T-helper 2 cell treated with Interferon-gamma antibody and Interleukin-4, amounts not matched to agents 100 ng/mL and 5 ng/mL, for 36 hours (primary cell): ENCODE measurements at regions not wholly inside any gene's neighbourhood (a gene's known extent, or its start where the extent isn't known, plus 50 kb on each side); places are given as distances from the start of the nearest gene placed in this dataset.

Experiments used
- intact Hi-C: fragments of 100-400 bp; cut with micrococcal nuclease; formaldehyde crosslinking; loops from one replicate; pipeline ENCODE4 v1.15.1; 2023

GRCh38 chr14:71359823-71360222 lies 452.6 kb downstream of the PCNX1 start:
- intact Hi-C loops, result no loop called here

- intact Hi-C loops, result no loop called here
These were observed 454.1 kb downstream of the PCNX1 start for GRCh38 chr14:71361336-71361735.

GRCh38 chr14:71361874-71362273 lies 454.6 kb downstream of the PCNX1 start:
- intact Hi-C loops, result no loop called here

GRCh38 chr14:71362282-71362681 lies 455.0 kb downstream of the PCNX1 start:
- intact Hi-C loops, result no loop called here

DNA sequence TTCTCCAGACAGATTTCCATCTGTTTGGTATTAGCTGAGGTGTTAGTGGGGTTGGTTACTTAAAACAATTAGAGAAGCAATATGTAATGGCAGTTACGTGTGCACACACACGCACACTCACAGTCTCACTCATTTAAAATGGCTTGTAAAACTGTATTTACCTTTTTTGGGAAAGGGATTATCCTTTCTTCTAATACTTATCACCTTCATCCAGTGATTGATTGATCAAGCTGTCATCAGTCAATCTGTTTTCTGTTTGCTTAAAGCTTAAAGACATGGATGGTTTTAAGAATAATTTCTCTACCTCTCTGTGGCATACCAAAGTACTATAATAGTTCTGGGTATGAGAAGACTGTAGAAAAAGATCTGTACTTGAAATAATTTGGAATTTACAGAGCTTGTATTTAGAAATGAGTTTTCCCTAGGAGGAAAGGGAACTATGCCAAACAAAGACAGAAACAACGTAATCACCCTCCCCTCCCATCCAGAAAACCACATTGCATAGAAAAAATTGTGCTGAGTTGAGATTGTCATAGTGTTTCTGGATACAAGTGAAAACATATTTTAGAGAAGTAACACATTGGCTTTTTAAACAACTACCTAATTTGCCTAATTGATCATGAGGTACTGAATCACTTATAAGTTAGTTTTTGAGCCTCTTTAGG lies 455.8 kb downstream of the PCNX1 start:
- intact Hi-C loops, result no loop called here

GRCh38 chr14:71363946-71364925 lies 457.0 kb downstream of the PCNX1 start:
- intact Hi-C loops, result no loop called here

DNA sequence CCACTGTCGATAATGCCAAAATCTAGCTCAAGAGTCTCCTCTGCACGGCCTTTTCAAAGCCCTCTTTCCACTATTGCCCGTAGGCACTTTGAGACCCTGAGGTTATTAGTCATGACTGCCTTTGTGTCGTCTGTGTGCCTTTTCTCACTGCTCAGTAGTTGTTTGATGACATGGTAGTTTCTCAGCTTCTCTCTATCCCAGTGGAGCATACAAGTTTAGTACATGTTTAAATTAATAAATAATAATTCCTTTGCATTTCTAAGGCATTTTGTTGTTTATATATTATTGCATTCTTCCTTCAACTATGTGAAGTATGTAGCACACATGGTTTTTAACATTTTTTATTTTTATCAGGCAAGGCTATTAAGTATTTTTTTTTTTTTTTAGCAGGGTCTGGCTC lies 458.1 kb downstream of the PCNX1 start:
- intact Hi-C loops, result no loop called here

GRCh38 chr14:71366861-71367260 lies 459.6 kb downstream of the PCNX1 start:
- intact Hi-C loops, result no loop called here

GRCh38 chr14:71371711-71372396 lies 464.6 kb downstream of the PCNX1 start:
- intact Hi-C loops, result loop anchor here (2.0 kb wide), 1 partner anchor 27 kb away; no protein-coding TSS in a partner anchor

DNA sequence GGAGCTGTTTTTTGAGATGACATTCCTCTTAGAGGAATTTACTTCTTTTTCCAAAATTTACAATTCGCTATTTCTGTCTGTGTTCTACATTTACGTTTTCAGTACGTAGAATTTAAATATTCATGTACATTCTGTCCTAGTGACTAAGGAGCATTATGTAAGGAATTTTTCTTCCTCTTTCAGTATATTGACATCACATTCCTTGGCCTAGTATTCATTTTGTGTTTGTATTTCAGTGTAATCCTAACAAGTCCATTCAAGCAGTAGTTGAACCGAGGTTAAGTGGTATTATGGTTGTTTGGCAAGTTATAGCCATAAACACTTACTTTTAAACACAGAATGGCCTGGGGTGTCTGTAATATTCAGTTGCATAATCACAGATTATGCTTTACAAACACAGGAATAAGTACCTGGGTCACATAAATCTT lies 465.2 kb downstream of the PCNX1 start:
- intact Hi-C loops, result loop anchor here (2.0 kb wide), 1 partner anchor 26 kb away; no protein-coding TSS in a partner anchor

- intact Hi-C loops, result loop anchor here (2.0 kb wide), 1 partner anchor 25 kb away; no protein-coding TSS in a partner anchor
These were observed 466.5 kb downstream of the PCNX1 start for GRCh38 chr14:71373773-71374172.

GRCh38 chr14:71374989-71375388 lies 467.7 kb downstream of the PCNX1 start:
- intact Hi-C loops, result no loop called here

DNA sequence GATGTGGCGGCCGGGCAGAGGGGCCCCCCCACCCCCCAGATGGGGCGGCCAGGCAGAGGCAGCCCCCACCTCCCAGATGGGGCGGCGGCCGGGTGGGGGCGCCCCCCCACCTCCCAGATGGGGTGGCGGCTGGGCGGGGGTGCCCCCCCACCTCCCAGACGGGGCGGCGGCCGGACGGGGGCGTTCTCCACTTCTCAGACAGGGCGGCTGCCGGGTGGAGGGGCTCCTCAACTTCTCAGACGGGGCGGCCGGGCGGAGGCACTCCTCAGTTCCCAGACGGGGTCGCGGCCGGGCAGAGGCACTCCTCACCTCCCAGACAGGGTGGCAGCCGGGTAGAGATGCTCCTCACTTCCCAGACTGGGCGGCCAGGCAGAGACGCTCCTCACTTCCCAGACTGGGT lies 469.8 kb downstream of the PCNX1 start:
- intact Hi-C loops, result no loop called here

DNA sequence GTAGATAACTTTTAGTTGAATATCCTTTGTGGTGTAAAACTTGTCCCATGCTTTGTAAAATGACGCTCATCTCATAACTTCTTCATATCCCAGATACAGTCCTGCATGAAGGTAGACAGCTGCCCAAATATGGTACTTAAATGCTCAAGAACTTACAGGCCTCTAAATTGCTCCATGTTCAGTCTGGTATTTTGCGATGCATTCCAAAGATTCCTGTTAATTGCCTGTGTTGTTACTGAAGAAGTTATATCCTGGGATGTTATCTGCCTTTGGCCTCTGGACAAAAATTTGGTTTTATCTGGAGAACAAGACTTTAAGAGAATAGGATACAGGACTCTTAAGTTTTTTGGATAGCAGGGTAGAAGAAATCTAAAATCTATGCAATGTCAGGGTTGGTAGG lies 473.0 kb downstream of the PCNX1 start:
- intact Hi-C loops, result no loop called here

GRCh38 chr14:71381814-71382213 lies 474.6 kb downstream of the PCNX1 start:
- intact Hi-C loops, result no loop called here

DNA sequence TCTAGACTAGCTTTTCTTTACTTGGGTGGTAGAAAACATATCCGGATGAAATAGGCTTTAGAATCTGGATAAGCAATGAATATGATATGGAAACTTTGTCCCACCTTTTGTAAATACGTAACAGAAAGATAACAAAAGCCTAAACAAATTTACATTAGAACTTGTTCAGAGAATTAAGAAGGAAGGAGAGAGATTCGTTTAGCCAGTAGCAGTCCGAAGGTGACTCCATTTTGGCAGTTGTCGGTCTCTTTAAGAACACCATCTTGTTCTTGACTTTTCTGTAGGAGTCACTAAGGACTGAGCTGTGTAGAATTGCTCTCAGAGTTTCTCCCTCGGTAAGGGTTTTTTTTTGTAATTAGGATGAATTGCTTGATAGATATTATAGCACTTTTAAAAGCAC lies 475.1 kb downstream of the PCNX1 start:
- intact Hi-C loops, result no loop called here

- intact Hi-C loops, result no loop called here
These were observed 476.3 kb downstream of the PCNX1 start for GRCh38 chr14:71383510-71383909.

GRCh38 chr14:71384007-71384845 lies 477.0 kb downstream of the PCNX1 start:
- intact Hi-C loops, result no loop called here

DNA sequence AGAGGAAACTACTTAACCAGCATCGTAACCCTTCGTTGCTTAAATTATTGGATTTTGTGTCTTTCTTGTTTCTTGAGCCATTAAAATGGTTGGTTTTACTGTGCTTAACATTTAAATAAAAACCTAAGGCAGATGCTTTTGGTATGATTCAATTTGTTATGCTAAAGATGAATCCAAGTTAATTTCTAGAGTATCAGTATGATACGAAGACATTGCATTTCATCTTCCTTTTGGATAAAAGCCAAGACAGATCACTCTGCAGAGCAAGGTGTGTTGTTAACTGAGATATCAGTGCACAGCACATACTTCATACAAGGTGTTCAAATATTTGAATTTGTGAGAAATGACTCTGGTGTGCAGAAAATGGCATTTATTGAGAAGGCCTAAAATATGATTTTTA lies 480.5 kb downstream of the PCNX1 start:
- intact Hi-C loops, result no loop called here

DNA sequence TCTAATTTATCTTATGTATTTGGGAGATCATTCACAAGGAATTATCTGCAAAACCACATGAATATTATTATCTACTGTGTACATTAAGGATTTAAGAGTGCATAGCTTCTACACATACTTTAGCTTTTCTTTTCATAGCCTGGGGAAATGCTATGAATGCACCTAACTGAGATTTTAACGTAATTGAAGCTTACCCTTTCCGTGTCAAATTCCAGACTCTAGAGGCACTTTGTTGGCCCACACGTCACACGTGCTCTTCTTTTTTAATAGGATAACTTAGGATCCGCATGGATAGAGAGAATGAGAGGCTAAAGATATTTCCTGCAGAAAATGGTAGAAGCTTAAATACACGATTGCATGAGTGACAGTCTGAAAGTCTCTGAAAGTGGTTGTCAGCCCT lies 481.1 kb downstream of the PCNX1 start:
- intact Hi-C loops, result no loop called here

- intact Hi-C loops, result no loop called here
These were observed 481.6 kb downstream of the PCNX1 start for GRCh38 chr14:71388862-71389261.
